ENCODE measurements at regions not wholly inside any gene's neighbourhood (a gene's known extent, or its start where the extent isn't known, plus 50 kb on each side); places are given as distances from the start of the nearest gene placed in this dataset.

DNA sequence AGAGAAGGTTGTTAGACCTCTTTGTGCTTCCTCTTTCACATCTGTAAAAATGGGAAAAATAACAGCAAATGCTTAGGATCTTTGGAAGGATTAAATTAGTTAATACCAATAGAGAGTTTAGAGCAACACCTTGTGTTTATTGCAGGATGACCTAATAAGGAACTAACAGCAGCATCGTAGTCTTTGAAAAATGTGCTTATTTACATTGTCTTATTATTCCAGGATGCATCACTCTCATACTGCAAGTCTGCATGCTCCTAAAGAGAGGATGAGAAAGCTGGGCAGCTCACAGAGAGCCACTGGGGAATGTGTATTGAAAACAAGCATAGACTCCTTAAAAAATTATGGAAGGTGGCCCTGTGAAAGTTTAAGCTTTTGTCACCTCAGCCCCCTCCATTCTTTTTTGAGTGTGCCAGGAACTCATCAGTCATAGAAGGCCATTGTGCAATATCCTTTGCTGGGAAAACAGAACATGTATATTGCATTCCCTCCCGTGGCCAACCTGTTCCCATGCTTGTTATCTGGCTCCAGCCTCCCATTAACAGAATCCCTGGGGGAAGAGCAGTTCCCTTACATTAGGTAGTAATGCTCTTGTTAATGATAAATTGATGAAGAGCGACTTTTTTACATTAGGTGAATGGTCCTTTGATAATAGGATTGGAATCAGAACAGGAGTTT is 180.7 kb downstream of the ZNF326 start:
- Histone ChIP-seq H4K20me1 (ENCODE audit: insufficient read depth, low read length) (no peaks in the 10 kb centered on the region), H3K27me3 (ENCODE audit: low read depth, low read length) (no peaks in the 10 kb centered on the region), H3K4me1 (ENCODE audit: low read length) (no peaks in the 10 kb centered on the region), H3K4me3 (ENCODE audit: low read length) (no peak overlapping the region), H3K36me3 (replicated peaks; ENCODE audit: low read depth, low read length) (no peaks in the 10 kb centered on the region), H3K9me3 (ENCODE audit: insufficient read depth, low read length) (no peaks in the 10 kb centered on the region), H3K4me2 (ENCODE audit: low read length) (no peak overlapping the region), H3K27ac (ENCODE audit: low read length) (no peak overlapping the region), H3K79me2 (ENCODE audit: low read length) (no peaks in the 10 kb centered on the region), H2AFZ (ENCODE audit: low read depth, low read length) (no peak overlapping the region), H3K9ac (ENCODE audit: low read length) (no peak overlapping the region)
- TF ChIP-seq, protein P1, sequence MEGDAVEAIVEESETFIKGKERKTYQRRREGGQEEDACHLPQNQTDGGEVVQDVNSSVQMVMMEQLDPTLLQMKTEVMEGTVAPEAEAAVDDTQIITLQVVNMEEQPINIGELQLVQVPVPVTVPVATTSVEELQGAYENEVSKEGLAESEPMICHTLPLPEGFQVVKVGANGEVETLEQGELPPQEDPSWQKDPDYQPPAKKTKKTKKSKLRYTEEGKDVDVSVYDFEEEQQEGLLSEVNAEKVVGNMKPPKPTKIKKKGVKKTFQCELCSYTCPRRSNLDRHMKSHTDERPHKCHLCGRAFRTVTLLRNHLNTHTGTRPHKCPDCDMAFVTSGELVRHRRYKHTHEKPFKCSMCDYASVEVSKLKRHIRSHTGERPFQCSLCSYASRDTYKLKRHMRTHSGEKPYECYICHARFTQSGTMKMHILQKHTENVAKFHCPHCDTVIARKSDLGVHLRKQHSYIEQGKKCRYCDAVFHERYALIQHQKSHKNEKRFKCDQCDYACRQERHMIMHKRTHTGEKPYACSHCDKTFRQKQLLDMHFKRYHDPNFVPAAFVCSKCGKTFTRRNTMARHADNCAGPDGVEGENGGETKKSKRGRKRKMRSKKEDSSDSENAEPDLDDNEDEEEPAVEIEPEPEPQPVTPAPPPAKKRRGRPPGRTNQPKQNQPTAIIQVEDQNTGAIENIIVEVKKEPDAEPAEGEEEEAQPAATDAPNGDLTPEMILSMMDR (IDR thresholded peaks at IDR 0.05; ENCODE audit: low read depth, low read length): no peak
- no peak for TF ChIP-seq EZH2phosphoT487 (IDR thresholded peaks at IDR 0.05; ENCODE audit: low read depth)

DNA sequence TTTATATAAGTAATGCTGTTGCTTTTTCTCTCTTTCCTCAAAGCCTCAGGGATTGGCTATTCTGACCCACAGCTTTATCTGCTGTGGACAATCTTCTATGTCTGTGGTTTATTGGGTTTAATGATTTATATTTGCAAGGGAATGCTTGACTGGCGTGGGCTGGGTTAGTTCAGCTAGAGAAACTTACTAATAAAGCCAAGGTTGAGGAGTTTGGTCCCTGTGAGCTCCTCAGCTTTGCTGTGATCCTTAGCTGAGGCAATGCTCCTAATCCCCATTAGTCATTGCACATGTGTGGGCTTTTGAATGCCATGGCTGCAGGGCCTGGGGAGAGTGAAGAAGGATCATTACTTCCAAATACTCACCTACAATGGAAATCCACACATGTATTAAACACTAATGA is 179.3 kb downstream of the ZNF326 start:
- TF ChIP-seq, protein P1 (IDR thresholded peaks at IDR 0.05; ENCODE audit: low read depth, low read length): no peak
- TF ChIP-seq EZH2phosphoT487 (IDR thresholded peaks at IDR 0.05; ENCODE audit: low read depth): no peak
- no peak overlapping the region for H2AFZ ChIP-seq (ENCODE audit: low read depth, low read length)
- no peaks in the 10 kb centered on the region for H3K9me3 ChIP-seq (ENCODE audit: insufficient read depth, low read length)

DNA sequence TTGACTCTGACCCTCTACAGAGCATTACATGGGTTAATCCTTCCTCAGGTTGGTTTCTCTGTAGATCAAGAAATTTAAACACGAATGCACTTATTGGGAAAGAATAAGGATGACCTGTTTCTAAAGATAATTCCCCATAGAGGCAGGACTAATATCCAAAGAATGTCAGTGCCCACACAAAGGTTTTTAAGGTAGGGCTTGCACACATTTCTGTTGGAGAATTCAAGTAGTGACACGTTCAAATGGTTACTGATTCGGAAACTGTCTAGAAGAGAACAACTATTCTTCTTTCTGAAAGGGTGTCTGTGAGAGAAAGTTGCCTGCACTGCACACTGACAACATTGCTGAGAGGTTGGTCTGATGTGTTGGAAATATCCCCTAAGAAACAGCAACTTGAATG is 167.3 kb downstream of the ZNF326 start:
- no peak overlapping the region for H2AFZ ChIP-seq (ENCODE audit: low read depth, low read length)

More for the DNA sequence above, 179.3 kb downstream of the ZNF326 start:
- Histone ChIP-seq H3K4me2 (ENCODE audit: low read length) (no peak overlapping the region), H3K9ac (ENCODE audit: low read length) (no peak overlapping the region), H3K4me3 (ENCODE audit: low read length) (no peak overlapping the region), H3K36me3 (replicated peaks; ENCODE audit: low read depth, low read length) (no peaks in the 10 kb centered on the region), H3K27me3 (ENCODE audit: low read depth, low read length) (no peaks in the 10 kb centered on the region), H3K27ac (ENCODE audit: low read length) (no peak overlapping the region), H3K79me2 (ENCODE audit: low read length) (no peaks in the 10 kb centered on the region), H3K4me1 (ENCODE audit: low read length) (no peaks in the 10 kb centered on the region), H4K20me1 (ENCODE audit: insufficient read depth, low read length) (no peaks in the 10 kb centered on the region)

DNA sequence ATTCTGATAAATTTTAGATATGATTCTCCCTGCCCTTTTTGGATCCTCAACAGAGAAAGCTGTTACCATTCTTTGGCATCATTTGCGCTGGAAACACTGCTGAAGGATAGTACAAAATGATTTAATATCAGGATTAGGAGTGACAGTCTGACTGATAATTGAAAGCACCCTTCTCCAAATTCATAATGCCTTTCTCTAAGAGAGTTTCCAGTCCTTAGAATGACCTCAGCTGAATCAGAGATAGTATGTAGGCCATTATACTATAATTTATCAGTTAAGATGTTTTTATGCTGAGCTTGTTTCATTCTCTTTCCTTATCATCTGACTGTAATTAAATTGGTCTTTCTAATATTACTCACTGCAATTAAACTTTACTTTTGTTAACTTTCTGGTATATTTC is 166.7 kb downstream of the ZNF326 start:
- no peaks in the 10 kb centered on the region for H4K20me1 ChIP-seq (ENCODE audit: insufficient read depth, low read length)
- no peak overlapping the region for H3K4me2 ChIP-seq (ENCODE audit: low read length)
- no peaks in the 10 kb centered on the region for H3K4me1 ChIP-seq (ENCODE audit: low read length)
- H3K9me3 ChIP-seq (ENCODE audit: insufficient read depth, low read length): no peaks in the 10 kb centered on the region
- H3K79me2 ChIP-seq (ENCODE audit: low read length): no peaks in the 10 kb centered on the region
- no peak for TF ChIP-seq EZH2phosphoT487 (IDR thresholded peaks at IDR 0.05; ENCODE audit: low read depth)
- TF ChIP-seq, protein P1 (IDR thresholded peaks at IDR 0.05; ENCODE audit: low read depth, low read length): no peak
- H3K9ac ChIP-seq (ENCODE audit: low read length): no peak overlapping the region
- H3K27ac ChIP-seq (ENCODE audit: low read length): no peak overlapping the region
- no peak overlapping the region for H2AFZ ChIP-seq (ENCODE audit: low read depth, low read length)
- H3K27me3 ChIP-seq (ENCODE audit: low read depth, low read length): no peaks in the 10 kb centered on the region
- H3K36me3 ChIP-seq (replicated peaks; ENCODE audit: low read depth, low read length): no peaks in the 10 kb centered on the region
- no peak overlapping the region for H3K4me3 ChIP-seq (ENCODE audit: low read length)

More for the DNA sequence above, 167.3 kb downstream of the ZNF326 start:
- Histone ChIP-seq H3K4me3 (ENCODE audit: low read length) (no peak overlapping the region), H3K9ac (ENCODE audit: low read length) (no peak overlapping the region), H3K9me3 (ENCODE audit: insufficient read depth, low read length) (no peaks in the 10 kb centered on the region), H3K4me1 (ENCODE audit: low read length) (no peaks in the 10 kb centered on the region), H3K27ac (ENCODE audit: low read length) (no peak overlapping the region), H3K36me3 (replicated peaks; ENCODE audit: low read depth, low read length) (no peaks in the 10 kb centered on the region), H3K79me2 (ENCODE audit: low read length) (no peaks in the 10 kb centered on the region), H3K27me3 (ENCODE audit: low read depth, low read length) (no peaks in the 10 kb centered on the region), H4K20me1 (ENCODE audit: insufficient read depth, low read length) (no peaks in the 10 kb centered on the region), H3K4me2 (ENCODE audit: low read length) (no peak overlapping the region)
- TF ChIP-seq EZH2phosphoT487 (IDR thresholded peaks at IDR 0.05; ENCODE audit: low read depth): no peak
- TF ChIP-seq, protein P1 (IDR thresholded peaks at IDR 0.05; ENCODE audit: low read depth, low read length): no peak

Data from OCI-LY3 (cell line).